SKM-1 (cell line): ENCODE measurements at regions not wholly inside any gene's neighbourhood (a gene's known extent, or its start where the extent isn't known, plus 50 kb on each side); places are given as distances from the start of the nearest gene placed in this dataset.

Experiments
- DNase-seq: peaks from one replicate; lab custom pipeline; 2025; ENCODE audit not compliant: unreplicated experiment; lab: John Stamatoyannopoulos, UW

GRCh38 chr22:48592931-48593330 lies 1234.7 kb downstream of the BRD1 start:
- no peak for DNase-seq

GRCh38 chr22:48592488-48592887 lies 1235.2 kb downstream of the BRD1 start:
- DNase-seq: no peak

GRCh38 chr22:48592066-48592345 lies 1235.7 kb downstream of the BRD1 start:
- DNase-seq: no peak

GRCh38 chr22:48591286-48592065 lies 1236.2 kb downstream of the BRD1 start:
- DNase-seq: no peak

GRCh38 chr22:48589901-48590300 lies 1237.8 kb downstream of the BRD1 start:
- no peak for DNase-seq

GRCh38 chr22:48588878-48589450 lies 1238.7 kb downstream of the BRD1 start:
- no peak for DNase-seq

- DNase-seq: no peak
Observed at GRCh38 chr22:48588151-48588877, 1239.4 kb downstream of the BRD1 start.

- no peak for DNase-seq
Observed at GRCh38 chr22:48587236-48587865, 1240.3 kb downstream of the BRD1 start.

GRCh38 chr22:48586799-48587185 lies 1240.9 kb downstream of the BRD1 start:
- no peak for DNase-seq

- no peak for DNase-seq
Observed at GRCh38 chr22:48585916-48586798, 1241.5 kb downstream of the BRD1 start.

GRCh38 chr22:48584170-48584569 lies 1243.5 kb downstream of the BRD1 start:
- DNase-seq: no peak

GRCh38 chr22:48581796-48582469 lies 1245.7 kb downstream of the BRD1 start:
- no peak for DNase-seq

GRCh38 chr22:48581205-48581766 lies 1246.4 kb downstream of the BRD1 start:
- DNase-seq: no peak

- DNase-seq: no peak
Observed at GRCh38 chr22:48580481-48580970, 1247.1 kb downstream of the BRD1 start.

GRCh38 chr22:48579928-48580309 lies 1247.8 kb downstream of the BRD1 start:
- DNase-seq: no peak

GRCh38 chr22:48579043-48579927 lies 1248.4 kb downstream of the BRD1 start:
- DNase-seq: no peak

GRCh38 chr22:48578138-48579042 lies 1249.3 kb downstream of the BRD1 start:
- DNase-seq: no peak

GRCh38 chr22:48577691-48578090 lies 1250.0 kb downstream of the BRD1 start:
- no peak for DNase-seq
